HCT116 (cell line): ENCODE measurements at regions not wholly inside any gene's neighbourhood (a gene's known extent, or its start where the extent isn't known, plus 50 kb on each side); places are given as distances from the start of the nearest gene placed in this dataset.
A peak's percentile ranks its signal among the peaks of the same experiment; 100 is the strongest.

Experiments used
- ATAC-seq: fragments of 200-7000 bp; cut with Tn5 transposase; 2 replicates; pipeline ENCODE4 v1.9.1; 2020; ENCODE audit warnings: mild to moderate bottlenecking, moderate library complexity
- BruUV-seq: library from RNA; stranded (reverse); fragments of 400-500 nt; replicated peaks from 2 replicates; lab custom pipeline; 2021; lab: Mats Ljungman, UMichigan
- CTCF ChIA-PET: fragments of 300-600 bp; sonication (Branson Sonifier 250); formaldehyde crosslinking; loops from one replicate; lab custom pipeline; 2021; ENCODE audit warnings: antibody characterized with exemption; lab: Charles Lee
- POLR2A ChIA-PET: fragments of 300-600, 350-600 bp; sonication (Branson Sonifier 250); formaldehyde crosslinking; loops from one replicate; lab custom pipeline; 2021; ENCODE audit warnings: antibody characterized with exemption; lab: Charles Lee
- RAD21 ChIA-PET, 2 experiments: fragments of 300-600 bp; sonication (Branson Sonifier 250); formaldehyde crosslinking; loops; one replicate each; lab custom pipeline; 2023; ENCODE audit warnings: low total read pairs in 2 of 2; ENCODE audit not compliant: uncharacterized antibody in 2 of 2, unreplicated experiment in 2 of 2, low non-redundant PET in 1 of 2; lab: Charles Lee
- DNase-seq: peaks from one replicate; pipeline ENCODE4 v3.0.0-alpha.2; 2010; ENCODE audit warnings: low read depth, low spot score
- H2AFZ ChIP-seq: fragments of 200-600 bp; shearing (Covaris generic), sonication (generic); 2 replicates; pipeline ENCODE4 v1.6.1; 2017; ENCODE audit warnings: low read depth, mixed run types, mixed read lengths, antibody characterized with exemption, low read length; ENCODE audit not compliant: poor library complexity, severe bottlenecking
- H3K27ac ChIP-seq: 2 replicates; pipeline ENCODE4 v1.5.1; 2012; ENCODE audit warnings: low read depth, low read length
- H3K27me3 ChIP-seq: fragments of 200-600 bp; sonication (generic); 2 replicates; pipeline ENCODE4 v1.6.1; 2016; ENCODE audit warnings: mixed run types, low read length, mixed read lengths; ENCODE audit not compliant: insufficient read depth
- H3K36me3 ChIP-seq, 2 experiments: fragments of 200-500 bp in 1 of 2; fragments of 200-600 bp in 1 of 2; sonication (Bioruptor generic) in 1 of 2; sonication (generic) in 1 of 2; 2 replicates each; pipeline versions ENCODE4 v1.5.1 to v1.6.1; 2014 to 2016; ENCODE audit warnings: low read length in 2 of 2, inconsistent platforms in 1 of 2, mixed read lengths in 1 of 2, mixed run types in 1 of 2; ENCODE audit not compliant: insufficient read depth in 2 of 2, control insufficient read depth in 1 of 2
- H3K4me1 ChIP-seq, 2 experiments: fragments of 200-600 bp in 1 of 2; sonication (generic) in 1 of 2; 2 replicates each; pipeline versions ENCODE4 v1.5.1 to v1.6.1; 2012 to 2017; ENCODE audit warnings: low read length in 2 of 2, inconsistent platforms in 1 of 2, mild to moderate bottlenecking in 1 of 2, mixed read lengths in 1 of 2, mixed run types in 1 of 2, moderate library complexity in 1 of 2; ENCODE audit not compliant: insufficient read depth in 2 of 2, control insufficient read depth in 1 of 2
- H3K4me2 ChIP-seq: fragments of 200-600 bp; sonication (generic); 2 replicates; pipeline ENCODE4 v1.6.1; 2017; ENCODE audit warnings: mixed run types, low read length, mixed read lengths
- H3K4me3 ChIP-seq, 2 experiments: fragments of 200-600 bp in 1 of 2; sonication (generic) in 1 of 2; replicated peaks in 1 of 2; 2 replicates each; pipeline ENCODE4 v1.5.1; 2011 to 2016; ENCODE audit warnings: low read length in 2 of 2, control low read depth in 1 of 2, low read depth in 1 of 2, mild to moderate bottlenecking in 1 of 2, mixed read lengths in 1 of 2, mixed run types in 1 of 2
- H3K79me2 ChIP-seq: fragments of 200-600 bp; sonication (generic); 2 replicates; pipeline ENCODE4 v1.6.1; 2017; ENCODE audit warnings: mild to moderate bottlenecking, mixed run types, low read length, moderate library complexity, mixed read lengths; ENCODE audit not compliant: insufficient read depth
- H3K9ac ChIP-seq: fragments of 200-600 bp; sonication (generic); 2 replicates; pipeline ENCODE4 v1.6.1; 2016; ENCODE audit warnings: low read length, mixed read lengths
- H3K9me2 ChIP-seq: fragments of 200-600 bp; sonication (generic), shearing (Covaris generic); 2 replicates; pipeline ENCODE4 v1.6.1; 2017; ENCODE audit warnings: mixed run types, mild to moderate bottlenecking, moderate library complexity; ENCODE audit not compliant: insufficient read depth
- H3K9me3 ChIP-seq, 2 experiments: fragments of 200-500 bp in 1 of 2; fragments of 200-600 bp in 1 of 2; sonication (Bioruptor generic) in 1 of 2; sonication (generic) in 1 of 2; 2 replicates each; pipeline ENCODE4 v1.6.1; 2014 to 2017; ENCODE audit warnings: low read length in 2 of 2, mixed read lengths in 2 of 2, inconsistent platforms in 1 of 2, low read depth in 1 of 2, mild to moderate bottlenecking in 1 of 2, mixed run types in 1 of 2, moderate library complexity in 1 of 2; ENCODE audit not compliant: control insufficient read depth in 1 of 2, insufficient read depth in 1 of 2
- H4K20me1 ChIP-seq: fragments of 200-600 bp; sonication (generic), shearing (Covaris generic); 2 replicates; pipeline ENCODE4 v1.6.1; 2017; ENCODE audit warnings: mixed run types, mild to moderate bottlenecking, moderate library complexity; ENCODE audit not compliant: insufficient read depth
- TCF7L2 ChIP-seq: IDR thresholded peaks from 2 replicates; pipeline ENCODE4 v1.7.0; 2011; ENCODE audit warnings: borderline replicate concordance, inconsistent platforms; ENCODE audit not compliant: insufficient read depth, insufficient read length; ENCODE audit errors: extremely low read depth
- ZNF274 ChIP-seq: fragments of 200-500 bp; sonication (Bioruptor generic); IDR thresholded peaks from 2 replicates; pipeline ENCODE4 v1.6.1; 2014; ENCODE audit warnings: mild to moderate bottlenecking, low read depth, low read length, inconsistent platforms
- intact Hi-C: fragments of 100-400 bp; cut with micrococcal nuclease; formaldehyde crosslinking; loops from 2 replicates; pipeline ENCODE4 v1.10.0; 2022
- TF ChIP-seq, protein P1 (sequence below): IDR thresholded peaks from 2 replicates; pipeline ENCODE4 v1.6.1; 2011; ENCODE audit warnings: mild to moderate bottlenecking, low read length, moderate library complexity; ENCODE audit not compliant: insufficient replicate concordance; ENCODE audit errors: extremely low read depth

DNA sequence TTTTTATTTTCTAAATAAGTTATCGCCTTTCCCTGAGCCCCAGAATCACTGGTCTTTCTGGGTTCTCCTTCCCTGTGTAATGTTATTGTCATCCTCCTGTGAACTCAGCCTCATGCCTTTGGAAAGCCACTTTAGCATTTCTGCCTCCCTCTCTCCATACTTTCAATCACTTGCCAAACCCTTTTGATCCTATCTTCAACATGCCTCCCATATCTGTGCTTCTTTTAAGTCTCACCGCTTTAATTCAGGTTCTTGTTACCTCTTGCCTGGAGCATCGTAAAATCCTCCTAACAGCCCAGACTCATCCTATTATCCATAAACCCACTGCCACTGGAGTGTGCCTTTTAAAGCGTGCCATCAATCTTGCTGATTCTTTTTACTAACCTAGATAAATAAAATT is 321.8 kb downstream of the BMP4 start:
- Histone ChIP-seq H2AFZ (no peak overlapping the region), H3K4me1 (peaks cover 0 to 3% of the 10 kb centered on the region in 2 experiments; a peak in 1 of 4 replicates)
- TF ChIP-seq, protein P1, sequence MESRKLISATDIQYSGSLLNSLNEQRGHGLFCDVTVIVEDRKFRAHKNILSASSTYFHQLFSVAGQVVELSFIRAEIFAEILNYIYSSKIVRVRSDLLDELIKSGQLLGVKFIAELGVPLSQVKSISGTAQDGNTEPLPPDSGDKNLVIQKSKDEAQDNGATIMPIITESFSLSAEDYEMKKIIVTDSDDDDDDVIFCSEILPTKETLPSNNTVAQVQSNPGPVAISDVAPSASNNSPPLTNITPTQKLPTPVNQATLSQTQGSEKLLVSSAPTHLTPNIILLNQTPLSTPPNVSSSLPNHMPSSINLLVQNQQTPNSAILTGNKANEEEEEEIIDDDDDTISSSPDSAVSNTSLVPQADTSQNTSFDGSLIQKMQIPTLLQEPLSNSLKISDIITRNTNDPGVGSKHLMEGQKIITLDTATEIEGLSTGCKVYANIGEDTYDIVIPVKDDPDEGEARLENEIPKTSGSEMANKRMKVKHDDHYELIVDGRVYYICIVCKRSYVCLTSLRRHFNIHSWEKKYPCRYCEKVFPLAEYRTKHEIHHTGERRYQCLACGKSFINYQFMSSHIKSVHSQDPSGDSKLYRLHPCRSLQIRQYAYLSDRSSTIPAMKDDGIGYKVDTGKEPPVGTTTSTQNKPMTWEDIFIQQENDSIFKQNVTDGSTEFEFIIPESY: no peak
- TF ChIP-seq TCF7L2: peak; percentile 89
- TF ChIP-seq, all 23 proteins: peak for 1
- no peak overlapping the region for H3K9ac ChIP-seq
- H3K4me3 ChIP-seq: no peak overlapping the region
- no peaks in the 10 kb centered on the region for H3K27me3 ChIP-seq
- H3K79me2 ChIP-seq: no peaks in the 10 kb centered on the region
- no peaks in the 10 kb centered on the region for H3K9me3 ChIP-seq
- no TSS peak for BruUV-seq
- intact Hi-C loops: no loop called here
- POLR2A ChIA-PET: no interaction called here
- no peaks in the 10 kb centered on the region for H4K20me1 ChIP-seq
- ATAC-seq: no peak
- RAD21 ChIA-PET: no interaction called here
- no peaks in the 10 kb centered on the region for H3K9me2 ChIP-seq
- CTCF ChIA-PET: no interaction called here
- no peak overlapping the region for H3K4me2 ChIP-seq
- no peak for DNase-seq
- H3K36me3 ChIP-seq: no peaks in the 10 kb centered on the region
- H3K27ac ChIP-seq: no peak overlapping the region

DNA sequence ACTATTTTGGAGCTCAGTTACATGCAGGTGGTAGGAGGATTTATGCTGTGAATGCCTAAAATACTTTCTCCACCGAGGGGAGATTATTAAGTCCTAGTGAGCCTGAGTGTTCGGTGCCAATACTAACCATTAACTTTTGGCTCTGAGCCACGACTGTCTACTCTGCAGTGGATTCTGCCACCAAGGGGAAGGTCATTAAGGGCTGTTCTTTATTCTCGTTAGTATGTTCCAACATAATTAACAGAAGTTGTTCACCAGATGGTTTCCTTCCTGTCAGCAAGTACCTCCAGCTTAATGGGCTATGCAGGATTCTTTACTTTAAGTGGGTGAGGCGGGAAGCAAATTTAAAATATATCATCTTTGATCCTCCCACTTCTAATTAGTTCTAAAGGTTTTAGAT is 326.3 kb downstream of the BMP4 start:
- ChIA-PET RAD21 (no interaction called here), CTCF (no interaction called here), POLR2A (no interaction called here)
- Histone ChIP-seq H3K9ac (no peak overlapping the region), H3K4me2 (no peak overlapping the region), H3K9me2 (no peaks in the 10 kb centered on the region), H3K9me3 (no peaks in the 10 kb centered on the region), H3K79me2 (no peaks in the 10 kb centered on the region), H3K36me3 (no peaks in the 10 kb centered on the region), H3K27ac (no peak overlapping the region), H4K20me1 (no peaks in the 10 kb centered on the region), H3K4me1 (peaks cover 0 to 3% of the 10 kb centered on the region in 2 experiments; a peak in 1 of 4 replicates), H3K4me3 (no peak overlapping the region), H2AFZ (no peak overlapping the region), H3K27me3 (no peaks in the 10 kb centered on the region)
- BruUV-seq: no TSS peak
- intact Hi-C loops: no loop called here
- no peak for DNase-seq
- no peak for ATAC-seq
- TF ChIP-seq TCF7L2 (peak; percentile 77), ZNF274 (no peak)
